ENCODE measurements at regions not wholly inside any gene's neighbourhood (a gene's known extent, or its start where the extent isn't known, plus 50 kb on each side); places are given as distances from the start of the nearest gene placed in this dataset.
"Not testable (repeated sequence)": the region's sequence is repeated elsewhere in the genome, so short reads cannot be mapped to it uniquely, and the experiment has no call there.

- H3K27ac ChIP-seq = not testable (repeated sequence)
These were observed 215.7 kb upstream of the PLGLB2 start for GRCh38 chr2:87531968-87532715.

DNA sequence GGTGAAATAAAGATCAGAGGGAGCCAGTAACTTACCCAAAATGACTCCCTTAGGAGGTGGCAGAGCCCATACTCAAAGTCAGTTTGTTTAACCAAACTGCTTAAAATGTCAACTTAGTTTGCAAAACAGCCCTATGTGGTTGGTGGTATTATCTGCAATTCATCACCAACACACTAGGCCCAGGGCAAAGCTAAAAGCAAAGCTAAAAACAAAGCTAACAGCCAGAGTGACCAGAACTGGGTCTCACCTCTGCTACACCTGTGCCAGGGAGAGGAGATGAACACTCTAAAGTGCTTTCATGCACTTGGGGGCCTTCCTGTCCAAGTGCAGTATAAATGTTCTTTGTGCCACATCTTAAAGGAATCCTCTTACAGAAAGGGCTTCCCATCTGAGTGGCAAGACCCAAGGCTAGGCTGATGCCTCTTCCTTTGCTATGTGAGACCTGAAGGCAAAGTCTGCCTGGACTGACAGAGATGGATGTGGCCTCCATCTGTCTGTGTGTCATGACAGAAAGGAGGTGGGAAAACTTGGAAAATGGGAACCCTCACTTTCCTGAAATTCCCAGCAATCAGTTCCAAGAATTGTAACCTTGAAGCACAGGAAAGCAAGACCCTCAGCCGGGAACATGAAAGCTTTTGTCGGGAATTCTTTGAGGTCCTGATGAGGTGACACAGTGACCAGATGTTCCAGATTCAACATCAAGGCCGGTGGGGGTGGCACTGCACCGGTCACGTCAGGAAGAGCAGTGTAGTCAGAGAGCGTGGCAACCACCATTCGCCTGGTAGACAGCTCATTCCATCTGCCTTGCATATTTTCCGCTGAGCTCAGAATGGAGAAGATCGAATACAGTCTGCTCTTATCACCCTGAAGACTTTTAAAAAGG lies 214.3 kb upstream of the PLGLB2 start:
- H3K27ac ChIP-seq = not testable (repeated sequence)

DNA sequence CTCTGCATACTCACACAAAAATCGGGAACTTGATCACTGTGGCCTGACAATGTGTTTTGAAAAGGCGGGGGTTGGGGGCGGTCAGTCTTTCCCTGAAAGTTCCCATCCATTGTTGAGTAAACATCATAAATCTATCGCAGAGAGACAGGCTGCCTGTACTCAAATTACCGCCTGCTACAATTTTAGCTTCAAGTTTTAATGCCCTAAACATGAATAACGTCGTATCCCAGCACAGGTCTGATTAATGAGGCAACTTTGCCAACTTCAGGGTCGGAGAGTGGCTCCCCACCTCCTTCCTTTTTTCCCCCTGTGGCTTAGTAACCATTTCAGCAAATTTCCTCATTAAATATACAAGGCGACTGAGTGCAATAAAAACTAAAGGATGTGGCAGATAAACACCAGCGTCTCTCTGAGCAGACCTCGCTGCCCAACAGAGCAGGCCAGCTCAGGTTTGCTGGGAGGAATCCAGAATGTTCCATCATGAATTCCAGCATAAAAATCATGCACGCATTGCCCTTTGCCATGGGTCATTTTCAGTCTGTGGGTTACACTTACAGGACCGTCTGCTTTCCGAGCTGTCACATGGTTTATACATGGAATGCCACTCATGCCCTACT lies 213.5 kb upstream of the PLGLB2 start:
- H3K27ac ChIP-seq = not testable (repeated sequence)

- H3K27ac ChIP-seq = not testable (repeated sequence)
These were observed 211.5 kb upstream of the PLGLB2 start for GRCh38 chr2:87536427-87536826.

GRCh38 chr2:87537251-87537671 lies 210.6 kb upstream of the PLGLB2 start:
- not testable (repeated sequence) for H3K27ac ChIP-seq

DNA sequence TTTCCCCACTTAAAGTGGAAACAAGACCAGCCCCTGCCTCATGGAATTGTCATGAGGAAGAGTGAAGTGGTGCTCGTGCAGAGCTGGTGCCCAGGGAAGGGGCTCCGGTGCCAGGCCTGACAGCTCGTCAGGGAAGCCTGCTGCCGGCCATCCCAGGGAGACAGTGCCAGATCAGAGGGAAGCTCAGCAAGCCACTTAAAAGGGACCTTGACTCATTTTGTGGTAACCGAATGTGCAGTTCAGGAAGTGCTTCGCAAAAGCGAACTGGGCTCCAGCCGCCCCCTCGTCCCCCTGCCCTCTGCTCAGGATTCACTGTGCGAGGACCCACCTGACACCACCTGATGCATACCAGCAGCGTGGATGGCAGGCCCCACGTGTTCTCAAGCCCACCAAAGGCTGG lies 209.6 kb upstream of the PLGLB2 start:
- H3K27ac ChIP-seq = not testable (repeated sequence)

DNA sequence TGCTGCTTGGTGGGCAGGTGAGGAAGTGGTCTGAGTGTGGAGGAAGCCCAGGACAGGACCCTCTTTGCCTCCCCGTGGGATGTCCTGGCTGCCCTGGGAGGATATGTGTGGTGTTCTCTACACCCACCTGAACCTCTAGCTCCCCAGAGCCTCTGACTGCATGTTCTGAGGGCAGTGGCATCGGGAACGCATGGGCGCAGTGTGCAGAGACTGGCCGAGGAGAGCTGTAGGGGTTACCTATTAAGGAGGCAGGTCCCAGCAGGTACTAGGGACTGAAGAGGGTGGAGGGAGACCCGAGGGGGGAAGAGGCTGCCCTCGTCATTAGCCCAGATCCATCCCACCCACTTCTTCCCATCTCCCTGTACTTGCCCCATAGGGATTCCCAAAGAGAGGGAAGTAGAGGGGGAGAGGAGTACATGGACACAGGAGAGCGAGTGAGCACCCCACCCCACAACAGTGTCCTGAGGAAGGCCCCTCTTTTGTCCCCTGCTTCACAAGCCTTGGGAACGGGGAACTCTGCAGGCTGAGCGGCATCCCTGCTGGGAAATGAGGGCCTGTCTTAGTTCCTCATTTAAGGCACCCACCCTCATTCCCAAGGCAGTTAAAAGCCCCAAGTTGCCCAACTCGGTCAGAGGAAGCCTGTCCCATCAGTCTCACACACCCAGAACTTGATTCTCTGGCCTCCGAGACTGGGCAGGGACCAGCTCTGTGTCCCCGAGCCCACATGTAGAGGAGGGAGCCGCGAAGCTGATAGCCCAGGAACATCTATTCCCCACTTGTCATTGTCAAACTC lies 208.5 kb upstream of the PLGLB2 start:
- not testable (repeated sequence) for H3K27ac ChIP-seq

- H3K27ac ChIP-seq = not testable (repeated sequence)
These were observed 207.6 kb upstream of the PLGLB2 start for GRCh38 chr2:87540242-87540641.

- not testable (repeated sequence) for H3K27ac ChIP-seq
These were observed 205.2 kb upstream of the PLGLB2 start for GRCh38 chr2:87542599-87543174.

- H3K27ac ChIP-seq = not testable (repeated sequence)
These were observed 204.1 kb upstream of the PLGLB2 start for GRCh38 chr2:87543797-87544196.

DNA sequence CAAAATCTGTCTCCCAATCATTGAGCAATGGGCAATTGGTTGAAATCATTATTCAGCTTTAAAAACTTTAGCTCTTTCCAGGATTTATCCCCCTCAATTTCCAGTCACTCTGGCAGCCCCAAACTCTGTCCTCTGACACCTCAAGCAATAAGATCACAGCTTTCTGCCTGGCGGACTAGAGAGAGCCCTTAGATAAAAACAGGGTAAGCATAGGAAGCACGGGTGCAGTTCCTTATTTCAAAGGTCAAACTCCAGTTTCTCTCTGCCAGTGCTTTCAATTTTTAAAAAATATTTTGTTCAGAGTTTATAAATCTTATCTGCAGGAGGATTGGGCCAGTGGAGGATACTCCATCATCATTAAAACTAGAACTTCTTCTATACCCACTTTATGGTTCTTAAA lies 200.8 kb upstream of the PLGLB2 start:
- H3K27ac ChIP-seq = not testable (repeated sequence)

- H3K27ac ChIP-seq = not testable (repeated sequence)
These were observed 199.9 kb upstream of the PLGLB2 start for GRCh38 chr2:87547966-87548365.

GRCh38 chr2:87548681-87549536 lies 199.0 kb upstream of the PLGLB2 start:
- not testable (repeated sequence) for H3K27ac ChIP-seq

GRCh38 chr2:87549561-87550202 lies 198.2 kb upstream of the PLGLB2 start:
- H3K27ac ChIP-seq = not testable (repeated sequence)

- H3K27ac ChIP-seq = not testable (repeated sequence)
These were observed 193.2 kb upstream of the PLGLB2 start for GRCh38 chr2:87554678-87555077.

GRCh38 chr2:87555082-87555481 lies 192.8 kb upstream of the PLGLB2 start:
- not testable (repeated sequence) for H3K27ac ChIP-seq

GRCh38 chr2:87559001-87559400 lies 188.9 kb upstream of the PLGLB2 start:
- not testable (repeated sequence) for H3K27ac ChIP-seq

- not testable (repeated sequence) for H3K27ac ChIP-seq
These were observed 188.2 kb upstream of the PLGLB2 start for GRCh38 chr2:87559735-87560134.

DNA sequence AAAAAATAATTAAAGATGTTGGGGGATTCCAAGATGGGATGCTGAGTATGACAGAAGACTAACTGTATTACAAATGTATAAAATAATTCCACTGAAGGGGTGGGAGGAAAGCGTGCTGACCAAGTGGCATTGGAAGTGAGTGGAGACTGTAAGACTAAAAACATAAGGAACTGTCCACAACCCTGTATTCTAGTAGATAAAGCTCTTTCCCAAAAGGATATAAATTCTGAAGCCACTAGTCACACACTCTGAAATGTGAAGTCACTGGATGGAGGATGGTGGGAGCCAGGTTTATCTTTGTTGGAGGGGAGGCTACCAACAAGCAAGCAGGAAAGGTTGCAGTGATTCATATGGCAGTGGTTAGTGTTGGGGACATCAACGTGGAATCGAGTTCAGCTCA lies 182.8 kb upstream of the PLGLB2 start:
- H3K27ac ChIP-seq = not testable (repeated sequence)

DNA sequence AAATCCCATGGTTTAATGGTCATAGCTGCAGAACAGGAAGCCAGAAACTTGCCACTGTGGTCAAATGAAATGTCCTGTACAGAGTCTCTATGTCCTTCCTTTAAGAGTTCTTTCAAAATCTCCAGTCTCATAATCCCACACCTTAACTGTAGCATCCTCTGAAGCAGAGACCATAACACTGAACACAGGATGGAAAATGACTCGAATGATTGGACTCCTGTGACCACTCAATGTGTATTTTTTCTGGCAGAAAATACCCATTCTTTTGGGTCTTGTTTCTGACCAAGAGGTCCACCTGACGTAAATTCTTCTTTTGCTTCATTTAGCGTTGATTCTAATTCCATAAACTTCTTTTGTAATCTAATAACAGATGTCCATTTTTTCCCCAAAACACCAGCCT lies 181.4 kb upstream of the PLGLB2 start:
- not testable (repeated sequence) for H3K27ac ChIP-seq
